ENCODE measurements at regions not wholly inside any gene's neighbourhood (a gene's known extent, or its start where the extent isn't known, plus 50 kb on each side); places are given as distances from the start of the nearest gene placed in this dataset.
A peak's percentile ranks its signal among the peaks of the same experiment; 100 is the strongest.

GRCh38 chr5:20145240-20145639 lies 157.2 kb upstream of the CDH18 start:
- DNase-seq (ENCODE audit: low spot score) = no peak
- in situ Hi-C loops (cut with HindIII; ENCODE audit: low sequenced_read_pairs) = no loop called here

GRCh38 chr5:20129501-20129900 lies 141.5 kb upstream of the CDH18 start:
- in situ Hi-C loops (cut with HindIII; ENCODE audit: low sequenced_read_pairs) = no loop called here
- DNase-seq (ENCODE audit: low spot score) = no peak

DNA sequence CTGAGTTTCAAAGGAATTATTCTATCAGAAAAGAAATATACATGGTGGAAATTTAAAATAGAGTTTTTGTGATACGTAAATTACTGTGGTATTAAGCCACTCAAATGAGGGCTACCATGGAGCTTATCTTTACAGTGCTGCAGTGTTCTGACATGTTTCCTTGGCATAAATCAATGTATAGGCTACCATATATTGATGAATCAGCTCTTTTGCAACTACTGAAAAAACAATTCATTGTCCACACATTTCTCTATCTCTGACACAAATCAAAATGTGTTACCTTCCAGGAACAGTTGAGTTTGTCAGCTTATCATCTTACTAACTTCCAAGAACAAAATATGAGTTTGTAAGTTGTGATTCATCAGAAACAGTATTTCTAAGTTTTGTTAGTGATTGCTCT lies 140.3 kb upstream of the CDH18 start:
- DNase-seq (ENCODE audit: low spot score) = no peak
- in situ Hi-C loops (cut with HindIII; ENCODE audit: low sequenced_read_pairs) = no loop called here

DNA sequence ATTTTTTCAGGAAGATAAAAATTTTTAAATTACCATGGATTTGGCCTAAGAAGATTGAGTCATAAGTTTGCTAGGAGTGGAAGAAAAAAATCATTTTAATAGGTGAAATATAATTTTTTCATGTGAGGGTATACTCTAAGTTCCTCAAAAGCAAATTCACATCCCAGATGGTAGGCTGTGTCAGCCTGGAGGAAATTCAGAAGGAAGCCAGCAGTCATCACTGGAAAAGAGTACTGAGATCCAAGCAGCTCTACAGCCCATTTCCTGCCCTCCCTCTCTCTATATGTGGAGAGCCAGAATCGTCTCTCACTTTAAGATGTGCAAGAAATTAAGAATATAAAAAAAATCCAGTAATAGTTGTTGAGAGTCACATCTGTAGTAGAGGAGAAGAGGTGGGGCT lies 126.5 kb upstream of the CDH18 start:
- DNase-seq (ENCODE audit: low spot score) = peak; percentile 67
- in situ Hi-C loops (cut with HindIII; ENCODE audit: low sequenced_read_pairs) = no loop called here

GRCh38 chr5:20113931-20114330 lies 125.9 kb upstream of the CDH18 start:
- in situ Hi-C loops (cut with HindIII; ENCODE audit: low sequenced_read_pairs) = no loop called here
- no peak for DNase-seq (ENCODE audit: low spot score)

DNA sequence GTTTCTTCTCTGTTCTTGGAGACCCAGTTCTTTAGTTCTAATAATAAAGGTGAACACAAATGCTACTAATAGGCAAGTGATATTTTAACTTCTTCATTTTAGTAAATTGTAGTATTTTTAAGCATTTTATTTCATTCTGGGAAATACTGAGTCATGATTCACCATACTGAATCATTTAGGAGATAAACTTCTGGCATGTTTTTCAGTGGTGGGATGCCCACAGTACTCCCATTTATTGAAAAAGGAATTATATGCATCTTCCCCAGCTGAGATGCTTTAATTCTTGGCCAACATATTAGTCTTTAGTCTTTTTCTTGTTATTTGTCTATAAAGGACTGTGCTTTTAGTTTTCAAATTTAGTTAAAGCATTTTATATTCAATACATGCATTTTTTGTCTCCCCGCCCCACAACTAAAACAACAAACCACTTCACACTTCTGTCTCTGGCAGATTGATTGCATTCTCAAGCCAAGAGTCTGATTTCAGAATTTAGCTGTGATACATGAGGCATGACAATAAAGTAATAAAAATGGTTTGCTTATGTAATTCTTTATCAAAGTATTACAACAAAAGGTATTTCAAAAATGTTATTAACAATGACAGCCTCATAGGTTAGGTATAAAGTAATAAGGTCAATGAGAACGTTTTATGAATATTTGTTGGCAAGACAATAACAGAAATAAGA lies 125.2 kb upstream of the CDH18 start:
- in situ Hi-C loops (cut with HindIII; ENCODE audit: low sequenced_read_pairs) = no loop called here
- no peak for DNase-seq (ENCODE audit: low spot score)

GRCh38 chr5:20109326-20109725 lies 121.3 kb upstream of the CDH18 start:
- DNase-seq (ENCODE audit: low spot score) = peak; percentile 81
- in situ Hi-C loops (cut with HindIII; ENCODE audit: low sequenced_read_pairs) = no loop called here

DNA sequence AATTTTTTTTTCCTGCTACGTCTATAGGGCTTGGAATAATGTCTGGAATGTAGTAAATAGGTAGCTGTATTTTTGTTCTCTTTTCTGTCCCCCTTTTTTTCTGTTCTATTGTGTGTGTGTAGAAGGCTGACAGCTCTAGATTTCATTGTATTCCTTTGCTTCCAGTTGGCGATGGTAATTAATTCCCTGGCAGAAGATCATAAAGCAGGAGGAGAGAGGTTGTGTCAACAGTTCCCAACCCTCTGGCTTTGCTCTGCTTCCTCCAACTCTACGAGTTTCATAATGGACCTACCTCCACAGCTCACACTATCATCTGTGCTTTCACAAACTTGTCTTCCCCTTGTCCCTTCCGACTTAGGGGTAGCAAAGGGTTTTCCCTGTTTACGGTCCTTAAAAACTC lies 117.9 kb upstream of the CDH18 start:
- in situ Hi-C loops (cut with HindIII; ENCODE audit: low sequenced_read_pairs) = no loop called here

DNA sequence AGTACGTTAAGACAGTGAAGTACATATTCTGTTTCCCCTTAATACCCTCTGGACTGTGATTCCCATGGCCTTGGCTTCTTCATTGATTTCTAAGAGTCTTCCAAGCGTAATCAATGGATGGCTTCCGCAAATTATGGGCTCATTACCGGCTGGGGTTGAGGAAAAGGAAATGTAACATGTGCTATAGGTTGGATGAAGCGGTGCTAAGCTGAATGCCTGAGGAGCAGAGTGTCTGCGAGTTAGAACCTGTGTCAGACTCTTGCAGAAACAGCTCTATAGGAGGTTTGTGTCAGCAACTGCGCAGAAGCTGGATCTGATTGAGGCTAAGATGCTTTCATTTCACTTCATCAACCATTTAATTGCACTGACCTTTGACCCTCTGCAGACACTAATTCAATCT lies 114.3 kb upstream of the CDH18 start:
- in situ Hi-C loops (cut with HindIII; ENCODE audit: low sequenced_read_pairs) = no loop called here
- no peak for DNase-seq (ENCODE audit: low spot score)

More for the DNA sequence above, 117.9 kb upstream of the CDH18 start:
- peak; percentile 96 for DNase-seq (ENCODE audit: low spot score)

GRCh38 chr5:20098694-20099093 lies 110.7 kb upstream of the CDH18 start:
- in situ Hi-C loops (cut with HindIII; ENCODE audit: low sequenced_read_pairs) = no loop called here
- no peak for DNase-seq (ENCODE audit: low spot score)

GRCh38 chr5:20088361-20088760 lies 100.4 kb upstream of the CDH18 start:
- DNase-seq (ENCODE audit: low spot score) = peak; percentile 97
- in situ Hi-C loops (cut with HindIII; ENCODE audit: low sequenced_read_pairs) = no loop called here

- in situ Hi-C loops (cut with HindIII; ENCODE audit: low sequenced_read_pairs) = no loop called here
- no peak for DNase-seq (ENCODE audit: low spot score)
These were observed 99.3 kb upstream of the CDH18 start for GRCh38 chr5:20087299-20087698.

GRCh38 chr5:20077186-20077585 lies 89.2 kb upstream of the CDH18 start:
- in situ Hi-C loops (cut with HindIII; ENCODE audit: low sequenced_read_pairs) = no loop called here
- DNase-seq (ENCODE audit: low spot score) = no peak

DNA sequence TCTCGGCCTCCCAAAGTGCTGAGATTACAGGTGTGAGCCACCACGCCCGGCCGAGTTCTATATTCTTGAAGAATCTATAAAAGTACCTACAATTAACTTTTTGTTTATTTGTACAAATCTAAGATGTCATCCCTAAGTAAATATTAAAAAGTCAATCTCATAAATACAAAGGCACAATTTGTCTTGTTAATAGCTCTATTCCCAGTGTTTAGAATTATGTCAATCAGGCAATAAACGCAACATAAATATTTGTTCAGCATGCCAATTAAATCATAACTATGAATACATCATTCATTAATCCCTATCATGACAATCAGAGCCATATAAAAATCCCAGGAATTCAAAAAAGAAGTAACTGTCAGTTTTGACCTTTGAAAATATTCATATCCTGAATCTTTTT lies 68.9 kb upstream of the CDH18 start:
- no peak for DNase-seq (ENCODE audit: low spot score)
- in situ Hi-C loops (cut with HindIII; ENCODE audit: low sequenced_read_pairs) = no loop called here

GRCh38 chr5:20055301-20055700 lies 67.3 kb upstream of the CDH18 start:
- no peak for DNase-seq (ENCODE audit: low spot score)
- in situ Hi-C loops (cut with HindIII; ENCODE audit: low sequenced_read_pairs) = no loop called here

DNA sequence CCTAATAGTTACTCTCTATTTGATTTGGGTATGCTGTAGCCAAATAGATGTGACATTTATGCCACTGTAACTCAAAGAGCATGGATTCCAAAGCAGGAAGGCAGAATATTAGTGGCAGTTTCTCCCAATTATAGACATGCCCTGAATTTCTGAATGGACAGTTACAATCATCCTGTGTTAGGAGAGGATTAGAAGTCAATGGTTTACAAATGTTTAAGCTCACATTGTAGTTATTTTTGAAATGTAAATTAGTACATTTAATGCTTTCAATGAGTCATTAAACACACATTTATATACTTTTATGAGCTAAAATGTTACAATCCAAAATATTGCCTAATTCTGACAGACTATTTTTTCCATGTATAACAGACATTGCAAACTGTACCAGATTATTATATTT lies 62.3 kb upstream of the CDH18 start:
- in situ Hi-C loops (cut with HindIII; ENCODE audit: low sequenced_read_pairs) = no loop called here
- DNase-seq (ENCODE audit: low spot score) = no peak

DNA sequence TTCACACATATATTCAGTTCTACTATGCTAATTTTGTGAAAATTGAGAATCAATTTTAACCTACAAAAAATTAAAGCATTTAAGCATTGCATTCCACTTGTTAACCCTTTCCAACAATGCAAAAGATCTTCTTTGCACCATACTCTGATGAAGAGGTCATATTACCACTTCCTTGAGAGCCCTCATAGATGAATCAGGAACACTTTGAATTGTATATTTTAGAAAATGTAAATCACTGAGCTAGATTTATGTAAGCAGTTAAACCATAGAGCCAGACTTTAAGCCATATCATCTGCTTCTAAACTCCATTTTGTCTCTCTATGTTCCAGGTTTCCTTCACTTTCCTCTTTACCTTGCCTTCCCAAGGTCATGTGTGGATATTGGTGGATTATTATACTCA lies 56.5 kb upstream of the CDH18 start:
- in situ Hi-C loops (cut with HindIII; ENCODE audit: low sequenced_read_pairs) = no loop called here
- no peak for DNase-seq (ENCODE audit: low spot score)

DNA sequence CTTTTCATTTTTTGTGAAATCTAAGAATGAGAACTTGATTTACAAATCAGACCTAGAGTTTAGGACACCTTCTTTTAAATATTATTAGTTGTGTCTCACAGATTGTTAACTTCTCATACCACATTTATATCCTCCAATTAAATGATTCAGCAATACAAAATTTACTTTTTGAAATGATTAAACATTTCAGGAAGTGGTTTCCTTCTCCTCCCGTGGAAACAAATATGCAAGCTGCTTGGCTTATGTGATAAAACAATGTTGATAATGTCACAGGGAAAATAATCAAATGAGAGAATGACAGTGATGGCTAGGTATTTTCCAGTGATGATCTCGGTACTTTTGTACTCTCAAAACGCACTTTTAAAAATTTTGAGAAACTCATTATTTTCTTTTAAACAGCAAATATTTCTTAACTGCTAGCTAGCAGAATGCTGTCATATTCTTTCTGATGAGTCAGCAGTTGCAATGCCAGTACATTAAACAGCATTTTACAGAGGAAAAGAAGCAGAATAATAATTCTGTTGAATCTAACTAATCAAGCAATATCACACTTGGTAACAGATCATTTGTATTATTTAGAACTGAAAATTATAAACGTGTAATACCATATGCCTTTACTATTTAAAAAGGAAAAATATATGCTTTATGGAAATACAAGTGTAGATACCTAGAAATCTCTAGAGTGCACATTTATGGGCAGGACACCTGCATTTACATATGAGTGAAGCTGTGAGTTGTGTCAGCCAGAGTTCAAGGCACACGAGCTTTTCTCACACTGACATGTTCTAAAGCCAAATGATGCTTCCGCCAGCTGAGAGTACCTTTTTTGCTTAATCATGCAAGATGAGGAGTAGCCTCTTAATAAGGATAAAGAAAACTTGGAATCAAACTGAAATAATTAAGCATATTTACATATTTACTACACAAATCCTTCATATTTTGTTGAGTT lies 53.6 kb upstream of the CDH18 start:
- DNase-seq (ENCODE audit: low spot score) = no peak
- in situ Hi-C loops (cut with HindIII; ENCODE audit: low sequenced_read_pairs) = no loop called here

GRCh38 chr5:20040901-20041300 lies 52.9 kb upstream of the CDH18 start:
- in situ Hi-C loops (cut with HindIII; ENCODE audit: low sequenced_read_pairs) = no loop called here
- DNase-seq (ENCODE audit: low spot score) = no peak
